GM21390 (cell line): ENCODE measurements at regions not wholly inside any gene's neighbourhood (a gene's known extent, or its start where the extent isn't known, plus 50 kb on each side); places are given as distances from the start of the nearest gene placed in this dataset.

Experiments
- ATAC-seq: cut with Tn5 transposase; IDR thresholded peaks from one replicate; pipeline ENCODE4 v1.9.1; 2021; ENCODE audit not compliant: unreplicated experiment

DNA sequence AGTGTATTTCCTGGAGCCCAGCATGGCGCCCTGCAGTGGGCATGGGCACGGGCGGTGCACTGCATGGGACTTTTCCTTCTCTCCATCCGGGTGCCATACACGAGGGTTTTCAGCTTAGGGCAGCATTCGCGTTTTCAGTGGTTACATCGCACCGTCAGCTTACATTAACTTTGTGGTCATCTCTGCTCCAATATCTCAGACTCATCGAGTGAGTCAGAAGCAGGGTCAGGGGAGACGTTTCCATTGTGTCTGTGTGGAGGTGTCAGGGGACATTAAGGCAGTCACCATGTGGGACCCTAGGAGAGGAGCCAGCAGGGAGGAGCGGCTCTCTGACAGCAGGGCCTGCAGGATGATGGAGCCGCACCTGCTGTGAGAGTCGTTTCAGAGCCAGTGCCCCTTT lies 541.0 kb downstream of the FGF9 start:
- ATAC-seq = no peak

- ATAC-seq = no peak
These were observed 541.7 kb downstream of the FGF9 start for GRCh38 chr13:22212576-22212975.

DNA sequence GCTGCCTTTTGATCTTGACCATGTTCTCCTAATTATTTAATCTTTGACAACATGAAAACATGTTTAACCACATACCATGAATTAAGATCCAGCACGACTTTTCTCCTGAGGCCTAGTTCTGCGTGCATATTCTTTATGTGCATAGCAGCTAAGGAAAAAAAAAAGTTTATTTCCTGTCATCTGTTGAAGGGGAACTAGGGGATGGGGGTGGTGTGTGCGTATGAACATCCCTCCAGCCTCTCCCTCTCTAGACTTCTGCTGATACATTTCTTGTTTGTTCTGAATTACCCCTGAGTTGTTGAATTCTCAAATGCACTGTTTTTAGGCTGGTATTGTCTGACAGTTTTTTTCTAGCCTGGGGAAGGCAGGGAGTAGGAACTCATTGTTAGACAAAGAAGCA lies 543.3 kb downstream of the FGF9 start:
- ATAC-seq = no peak

DNA sequence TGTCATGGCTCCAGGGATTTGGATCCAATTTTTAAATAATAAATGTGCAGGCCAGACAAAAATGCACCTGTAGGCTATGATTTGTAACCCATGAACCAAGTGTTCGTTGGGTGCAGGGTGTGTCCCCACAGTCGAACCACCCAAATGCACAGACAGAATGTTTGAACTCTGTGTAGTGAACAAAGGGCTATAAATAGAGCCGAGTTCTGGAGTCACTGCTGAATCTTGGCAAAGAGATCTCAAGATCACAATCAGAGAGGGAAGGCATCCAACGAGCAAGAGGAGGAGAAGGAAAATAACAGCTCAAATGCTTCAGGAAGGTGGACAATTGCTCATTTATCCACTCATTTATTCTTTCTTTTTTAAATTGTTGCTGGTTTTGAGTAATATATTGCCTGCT lies 547.9 kb downstream of the FGF9 start:
- no peak for ATAC-seq

DNA sequence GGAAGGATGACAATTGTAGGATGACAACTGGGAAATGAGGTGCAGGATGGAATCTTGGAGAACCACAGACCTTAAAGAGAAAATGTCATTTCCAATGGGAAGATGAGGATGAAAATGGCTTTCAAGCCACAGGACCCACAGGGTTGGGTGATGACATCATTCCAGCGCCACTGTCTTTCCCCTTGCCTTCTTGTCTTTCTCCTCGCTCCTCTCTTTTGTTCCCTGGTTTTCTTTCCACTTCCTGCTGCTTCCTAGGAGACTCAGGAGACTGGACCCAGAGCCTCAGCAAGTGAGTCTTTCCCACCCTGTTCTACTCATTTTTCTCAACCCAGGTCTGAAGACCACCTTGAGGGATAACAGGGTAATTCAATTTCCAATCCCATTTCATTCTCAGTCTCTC lies 548.8 kb downstream of the FGF9 start:
- ATAC-seq = no peak

- no peak for ATAC-seq
These were observed 549.6 kb downstream of the FGF9 start for GRCh38 chr13:22220151-22221135.

- ATAC-seq = no peak
These were observed 552.5 kb downstream of the FGF9 start for GRCh38 chr13:22223411-22223810.

DNA sequence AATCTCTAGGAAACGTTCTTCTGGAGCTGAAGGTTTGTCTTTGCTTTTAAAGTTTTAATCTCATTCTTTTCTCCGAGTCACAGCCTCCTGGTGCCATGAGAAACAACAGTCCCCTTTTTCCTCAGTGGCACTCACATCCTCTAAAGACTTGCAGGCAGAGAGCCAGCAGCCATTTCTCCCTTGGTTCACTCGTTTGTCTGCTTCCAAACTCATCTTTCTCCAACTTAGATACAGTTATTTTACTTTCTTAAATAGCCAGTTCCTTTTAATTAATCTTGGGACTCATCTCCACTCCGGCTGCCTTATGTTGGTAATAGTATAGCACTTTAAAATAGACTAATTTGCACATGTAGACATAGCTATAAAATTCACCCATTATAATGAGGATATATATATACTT lies 555.2 kb downstream of the FGF9 start:
- no peak for ATAC-seq

DNA sequence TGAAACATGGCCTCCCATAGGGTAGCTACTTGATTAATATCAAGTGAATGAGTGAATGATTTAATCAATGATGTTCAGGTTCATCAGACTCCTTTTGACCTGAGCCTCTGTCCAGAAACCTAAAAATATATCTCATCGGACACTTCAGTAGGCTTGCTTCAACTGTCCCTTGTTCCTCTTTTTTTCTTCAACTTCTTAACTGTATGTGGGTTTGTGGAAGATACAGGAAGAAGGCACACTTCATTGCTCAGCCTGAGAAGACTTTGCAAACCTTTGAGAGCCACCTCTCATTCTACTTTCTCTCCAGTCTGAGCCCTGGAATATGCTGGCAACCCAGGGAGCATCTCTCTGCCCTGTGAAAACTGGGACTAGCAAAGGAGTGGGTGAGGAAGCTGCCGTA lies 557.0 kb downstream of the FGF9 start:
- ATAC-seq = no peak

DNA sequence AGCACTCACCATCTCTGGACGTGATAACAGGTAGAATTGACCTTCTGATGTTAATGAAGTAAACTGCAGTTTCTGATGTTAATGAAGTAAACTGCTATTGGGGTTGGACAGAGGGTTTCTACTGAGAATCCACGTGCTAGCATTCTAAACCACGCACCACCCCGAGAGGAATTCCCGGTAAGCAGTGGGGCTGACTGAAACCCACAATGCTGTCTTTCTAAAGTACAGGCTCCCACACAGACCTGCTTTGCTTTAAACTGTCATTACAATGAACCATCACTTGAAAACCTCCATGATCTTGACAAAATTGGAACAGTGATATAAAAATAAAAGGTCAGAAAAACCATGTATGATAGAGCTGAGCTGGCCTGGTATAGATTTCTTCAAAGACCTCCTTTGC lies 559.0 kb downstream of the FGF9 start:
- ATAC-seq = no peak

- ATAC-seq = no peak
These were observed 561.3 kb downstream of the FGF9 start for GRCh38 chr13:22232186-22232585.

DNA sequence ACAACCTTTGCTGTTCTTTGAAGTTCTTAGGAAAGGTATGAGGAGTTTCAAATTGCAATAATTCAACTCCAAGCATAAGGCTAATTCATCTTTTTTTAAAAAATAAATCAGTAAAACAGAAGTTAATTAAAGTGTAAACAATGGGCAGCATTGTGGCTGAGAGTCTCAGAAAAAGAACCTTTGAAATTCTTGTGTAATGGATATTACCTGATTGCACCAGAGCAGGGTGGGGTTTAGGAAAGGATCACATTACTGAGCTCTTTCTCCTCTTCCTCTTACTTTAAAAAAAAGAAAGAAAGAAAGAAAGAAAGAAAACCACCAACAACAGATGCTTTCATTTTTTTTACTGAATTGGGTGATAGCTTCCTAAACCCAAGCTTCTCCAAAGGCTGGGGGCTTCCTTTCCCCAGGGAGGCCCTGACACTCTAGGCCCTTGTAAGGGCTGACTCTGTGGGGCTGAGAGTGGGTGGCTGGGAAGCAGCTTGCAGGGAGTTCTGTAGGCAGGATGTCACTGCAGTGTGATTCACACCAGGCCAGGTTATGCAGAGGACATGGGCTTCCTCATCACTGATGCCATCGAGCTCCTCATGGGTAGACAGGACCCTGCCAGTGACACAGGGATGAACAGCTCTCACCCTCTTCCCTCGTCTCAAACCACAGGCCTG lies 564.5 kb downstream of the FGF9 start:
- no peak for ATAC-seq

DNA sequence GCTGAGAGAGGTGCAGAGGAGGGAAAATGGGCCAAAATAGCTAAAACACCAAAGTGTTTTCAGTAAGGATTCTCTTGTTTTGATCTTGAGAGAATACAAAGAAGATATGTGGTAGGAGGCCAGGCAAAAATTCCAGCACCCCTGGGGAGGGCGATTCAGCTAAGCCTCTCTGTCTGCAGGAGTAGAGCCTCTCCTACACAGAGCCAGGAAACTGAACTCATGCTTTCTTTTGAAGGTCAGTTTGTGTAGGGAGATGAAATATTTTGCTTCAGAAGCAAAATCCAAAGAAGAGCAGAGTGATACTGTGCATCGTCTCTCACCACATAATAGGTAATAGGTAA lies 565.0 kb downstream of the FGF9 start:
- no peak for ATAC-seq

DNA sequence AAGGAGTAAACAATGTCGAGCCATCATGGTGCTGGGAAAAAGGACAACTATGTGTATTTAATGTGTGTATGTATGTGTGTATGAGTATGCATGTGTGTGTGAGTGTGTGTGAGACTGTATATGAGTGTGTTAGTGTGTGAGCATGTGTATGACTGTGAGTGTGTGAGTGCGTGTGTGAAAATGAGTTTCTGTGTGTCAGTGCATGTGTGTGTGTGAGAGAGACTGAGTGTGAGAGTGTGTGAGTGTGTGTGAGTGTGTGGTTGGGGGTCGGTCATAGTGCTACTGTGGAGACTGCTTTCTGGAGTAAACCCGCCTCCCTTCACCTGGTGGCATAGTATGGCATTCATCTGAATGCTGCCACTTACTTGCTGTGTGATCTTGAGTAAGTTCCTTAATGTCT lies 567.4 kb downstream of the FGF9 start:
- ATAC-seq = no peak

DNA sequence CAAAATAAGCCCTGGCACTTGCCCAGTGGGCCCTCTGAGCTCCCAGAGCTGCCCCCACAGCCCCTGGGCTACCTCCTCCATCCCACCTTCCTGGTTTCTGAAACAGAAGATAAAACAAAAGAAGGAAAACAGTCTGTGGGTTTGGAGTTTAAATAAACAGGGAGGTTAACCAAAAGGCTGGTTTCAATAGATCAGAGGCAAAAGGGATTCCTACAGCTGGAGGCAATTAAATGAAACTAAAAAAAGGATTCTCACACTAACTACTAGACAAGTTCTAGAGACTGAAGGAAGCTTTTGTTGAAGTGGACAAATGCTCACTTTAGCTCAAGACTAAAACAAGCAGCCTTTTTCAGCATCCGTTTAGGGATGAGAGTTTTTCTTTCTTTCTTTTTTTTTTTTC lies 569.8 kb downstream of the FGF9 start:
- ATAC-seq = no peak

DNA sequence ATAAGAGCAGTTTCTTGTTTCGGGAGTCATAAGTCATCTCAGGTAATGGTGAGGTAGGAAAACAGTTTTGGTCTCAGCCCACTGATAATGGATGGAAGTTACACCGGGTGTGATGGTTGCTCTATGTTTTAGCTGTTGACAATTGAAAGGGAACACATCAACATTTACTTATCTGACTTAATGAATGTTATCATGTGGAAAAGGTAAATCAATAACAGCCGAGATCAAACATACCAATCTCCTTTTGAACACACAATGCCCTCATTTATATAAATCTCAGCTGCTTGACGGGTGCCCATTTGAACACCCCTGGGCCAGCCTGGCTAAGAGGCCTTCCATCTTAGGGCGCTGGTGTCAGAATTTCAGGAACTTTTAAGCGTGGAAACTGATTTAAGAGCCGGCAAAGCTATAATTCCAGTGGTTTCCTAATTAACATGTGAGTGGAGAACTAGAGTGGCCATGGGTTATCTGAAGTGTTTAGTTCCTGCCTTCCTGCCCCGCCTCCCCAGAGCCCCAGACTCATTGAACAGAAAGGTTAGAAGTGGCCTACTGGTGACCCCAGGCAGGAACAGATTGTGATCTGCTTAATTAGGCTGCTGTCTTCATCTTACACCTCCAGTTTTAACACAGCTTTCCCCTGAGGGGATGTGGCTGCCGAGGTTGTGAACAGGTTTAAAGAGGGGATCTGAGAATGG lies 572.7 kb downstream of the FGF9 start:
- ATAC-seq = no peak

DNA sequence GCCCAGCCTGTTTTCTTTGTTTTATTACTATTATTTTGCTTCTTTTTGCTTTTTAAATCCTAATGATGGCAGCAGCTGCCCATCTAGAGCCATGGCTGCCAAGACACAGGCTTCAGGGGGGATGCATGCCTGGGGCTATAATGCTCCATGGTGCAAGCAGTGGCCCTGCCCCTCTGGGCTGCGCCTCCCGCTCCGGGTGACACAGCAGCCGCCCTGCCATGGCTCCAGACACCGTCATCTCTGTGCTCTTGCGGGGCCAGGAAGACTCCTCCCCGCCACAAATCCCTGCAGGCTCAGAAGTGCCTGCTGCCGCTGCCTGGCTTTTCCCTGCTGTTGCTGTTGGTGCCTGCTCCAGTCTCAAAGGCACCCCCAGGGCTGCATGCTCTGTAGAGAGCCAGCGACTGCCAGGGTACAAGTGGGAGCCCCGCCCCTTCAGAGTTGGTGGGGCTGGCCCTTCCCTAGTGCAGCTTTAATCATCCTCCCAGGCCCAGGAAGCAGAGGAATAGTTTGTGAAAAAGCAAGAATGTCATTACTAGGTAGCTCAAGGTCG lies 581.5 kb downstream of the FGF9 start:
- ATAC-seq = no peak

GRCh38 chr13:22253107-22253506 lies 582.2 kb downstream of the FGF9 start:
- ATAC-seq = no peak

DNA sequence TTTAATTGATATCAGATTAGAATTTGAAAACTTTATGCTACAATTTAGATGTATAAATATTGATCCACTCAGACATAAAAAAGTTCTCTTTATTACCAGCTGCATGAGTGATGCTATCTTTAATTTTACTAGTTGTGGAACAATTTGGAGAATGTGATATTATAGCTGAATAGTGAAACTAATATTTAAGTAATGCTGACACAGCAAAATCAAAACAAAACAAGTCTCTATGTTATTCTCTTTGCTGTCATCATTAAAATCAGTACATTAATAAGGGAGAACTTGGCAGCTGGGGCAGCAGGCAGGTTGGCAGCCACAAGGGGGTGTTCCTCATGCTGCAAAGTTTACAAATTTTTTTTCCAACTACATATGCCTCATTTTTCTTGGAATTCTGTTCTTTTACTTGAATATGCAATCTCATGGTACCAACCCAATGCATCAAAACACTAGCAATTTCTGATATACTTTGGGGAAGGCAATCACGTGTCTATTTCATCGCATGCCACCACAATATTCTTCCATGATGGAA lies 585.3 kb downstream of the FGF9 start:
- no peak for ATAC-seq

DNA sequence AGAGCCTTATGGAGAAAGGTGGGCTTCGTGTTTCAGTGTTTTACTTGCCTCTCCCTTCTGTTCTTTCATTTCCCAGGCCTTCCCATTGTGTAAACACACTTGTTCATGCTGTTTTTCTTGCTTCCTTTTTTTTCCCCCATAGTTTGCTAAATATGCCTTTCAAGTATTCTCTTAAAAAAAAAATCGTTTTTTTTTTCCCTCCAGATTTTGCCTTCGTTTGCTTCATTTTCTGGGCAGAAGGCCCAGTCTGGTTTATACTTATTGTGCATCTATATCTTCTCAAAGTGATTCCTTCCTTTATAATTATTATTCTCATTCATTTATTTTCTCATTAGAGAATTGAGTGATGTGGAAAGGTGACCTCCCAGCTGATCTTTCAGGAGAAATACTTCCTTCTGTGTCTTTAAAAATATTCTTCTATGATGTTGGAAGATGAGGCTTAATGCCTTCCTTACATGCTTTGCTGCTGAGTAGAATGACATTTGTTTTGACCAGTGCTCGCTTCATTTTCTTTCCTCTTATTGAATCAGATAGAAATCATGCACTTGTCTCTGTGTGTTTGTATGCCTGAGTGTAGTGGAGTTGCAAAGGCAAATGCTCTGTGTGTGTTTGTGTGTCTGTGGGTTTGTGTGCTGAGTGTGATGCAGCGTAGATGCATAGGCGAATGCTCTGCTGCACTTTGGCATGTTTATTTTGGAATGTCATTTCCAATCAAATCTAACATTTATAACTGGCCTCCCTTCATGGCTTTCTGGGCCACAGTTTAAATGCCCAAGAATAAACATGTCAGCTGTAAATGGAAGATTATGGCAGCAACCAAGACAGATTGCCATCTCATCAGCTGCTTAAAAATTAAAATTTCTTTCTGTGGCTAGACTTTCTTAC lies 591.4 kb downstream of the FGF9 start:
- ATAC-seq = no peak
